Pancreas (tissue), 10 donors: ENCODE measurements at regions not wholly inside any gene's neighbourhood (a gene's known extent, or its start where the extent isn't known, plus 50 kb on each side); places are given as distances from the start of the nearest gene placed in this dataset.

Experiments
- ATAC-seq, 4 donors: fragments of 200-7000 bp; cut with Tn5 transposase; one replicate each; pipeline versions ENCODE4 v1.8.0 to v1.9.1; 2020; ENCODE audit warnings: mild to moderate bottlenecking in 4 of 4, moderate library complexity in 4 of 4
- DNase-seq, 6 donors: peaks; one replicate each; pipeline ENCODE4 v3.0.0-alpha.2; 2020
- FAIRE-seq: peaks from 2 replicates; lab custom pipeline; 2012; peaks lifted over from hg19 to GRCh38; lab: Jason Lieb, UNC
- H3K27ac ChIP-seq, 4 donors: fragments of 200-600 bp; sonication (generic); 1 replicate in 3 of 4; 2 replicates in 1 of 4; pipeline versions ENCODE4 v1.5.0 to v1.8.0; 2020
- H3K27me3 ChIP-seq, 4 donors: fragments of 200-600 bp; one replicate each; pipeline ENCODE4 v1.8.0; 2021
- H3K36me3 ChIP-seq, 3 donors: fragments of 200-600 bp; sonication (generic) in 1 of 3; one replicate each; pipeline versions ENCODE4 v1.5.0 to v1.8.0; 2020 to 2021
- H3K4me1 ChIP-seq, 3 donors: fragments of 200-600 bp; one replicate each; pipeline ENCODE4 v1.8.0; 2021
- H3K4me3 ChIP-seq, 4 donors: fragments of 200-600 bp; sonication (generic) in 2 of 4; one replicate each; pipeline versions ENCODE4 v1.5.0 to v1.8.0; 2020 to 2021
- H3K9me3 ChIP-seq, 4 donors: fragments of 200-600 bp; one replicate each; pipeline ENCODE4 v1.8.0; 2021
- WGBS, 2 donors: extraction: QIAGEN DNeasy Blood & Tissue Kit; methylation state at CpG; one replicate each; pipeline ENCODE4 v1.1.7; 2013; 5-methylcytosine and 5-hydroxymethylcytosine counted together
- intact Hi-C, 3 donors: fragments of 100-400 bp; cut with DNase I; formaldehyde crosslinking; loops; one replicate each; pipeline versions ENCODE4 v1.11.1 to v1.14.2; 2022
- TF ChIP-seq, protein P1 (sequence below), 4 donors: fragments of 200-600 bp; sonication (generic) in 3 of 4; IDR thresholded peaks; one replicate each; pipeline versions ENCODE4 v1.5.0 to v1.8.0; 2021; ENCODE audit warnings: antibody characterized with exemption in 4 of 4
- donor health status: healthy with polysubstance abuse.
- donor health status: DM: no; HTN: no; CAD: no; lungs with moderate emphysema.
- donor health status: DM: no; HTN: no; CAD: no.
- donor health status: control.
- donor health status: control.
- donor health status: Bipolar disorder and iron deficiency.
- donor health status: DM: yes; HTN: yes; CAD: no.
- donor health status: DM: no; HTN: no; CAD: no.
- donor health status: DM: no; HTN: no; CAD: no.
- donor health status: DM: yes; HTN: yes; CAD: no.

GRCh38 chr14:27091973-27092372 lies 494.1 kb upstream of the NOVA1 start:
- TF ChIP-seq, protein P1, sequence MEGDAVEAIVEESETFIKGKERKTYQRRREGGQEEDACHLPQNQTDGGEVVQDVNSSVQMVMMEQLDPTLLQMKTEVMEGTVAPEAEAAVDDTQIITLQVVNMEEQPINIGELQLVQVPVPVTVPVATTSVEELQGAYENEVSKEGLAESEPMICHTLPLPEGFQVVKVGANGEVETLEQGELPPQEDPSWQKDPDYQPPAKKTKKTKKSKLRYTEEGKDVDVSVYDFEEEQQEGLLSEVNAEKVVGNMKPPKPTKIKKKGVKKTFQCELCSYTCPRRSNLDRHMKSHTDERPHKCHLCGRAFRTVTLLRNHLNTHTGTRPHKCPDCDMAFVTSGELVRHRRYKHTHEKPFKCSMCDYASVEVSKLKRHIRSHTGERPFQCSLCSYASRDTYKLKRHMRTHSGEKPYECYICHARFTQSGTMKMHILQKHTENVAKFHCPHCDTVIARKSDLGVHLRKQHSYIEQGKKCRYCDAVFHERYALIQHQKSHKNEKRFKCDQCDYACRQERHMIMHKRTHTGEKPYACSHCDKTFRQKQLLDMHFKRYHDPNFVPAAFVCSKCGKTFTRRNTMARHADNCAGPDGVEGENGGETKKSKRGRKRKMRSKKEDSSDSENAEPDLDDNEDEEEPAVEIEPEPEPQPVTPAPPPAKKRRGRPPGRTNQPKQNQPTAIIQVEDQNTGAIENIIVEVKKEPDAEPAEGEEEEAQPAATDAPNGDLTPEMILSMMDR (IDR thresholded peaks at IDR 0.05) = no peak
- 33 to 50% methylated on average over 5 of the region's 5 CpGs for WGBS, 2 donors
- DNase-seq = no peak
- intact Hi-C loops = no loop called here
- H3K9me3 ChIP-seq = no peaks in the 10 kb centered on the region
- no peaks in the 10 kb centered on the region for H3K4me1 ChIP-seq
- H3K36me3 ChIP-seq = no peaks in the 10 kb centered on the region
- no peaks in the 10 kb centered on the region for H3K27me3 ChIP-seq
- FAIRE-seq = no peak
- H3K27ac ChIP-seq = no peak overlapping the region
- ATAC-seq = no peak
- H3K4me3 ChIP-seq = no peak overlapping the region

GRCh38 chr14:27096091-27096490 lies 498.3 kb upstream of the NOVA1 start:
- Histone ChIP-seq H3K4me1 (no peaks in the 10 kb centered on the region), H3K27ac (no peak overlapping the region), H3K27me3 (no peaks in the 10 kb centered on the region), H3K36me3 (no peaks in the 10 kb centered on the region), H3K9me3 (no peaks in the 10 kb centered on the region), H3K4me3 (no peak overlapping the region)
- TF ChIP-seq, protein P1 (IDR thresholded peaks at IDR 0.05) = no peak
- DNase-seq (no peak), FAIRE-seq (no peak), ATAC-seq (no peak)
- WGBS, 2 donors = 60 to 69% methylated on average over 4 of the region's 4 CpGs
- intact Hi-C loops = no loop called here

DNA sequence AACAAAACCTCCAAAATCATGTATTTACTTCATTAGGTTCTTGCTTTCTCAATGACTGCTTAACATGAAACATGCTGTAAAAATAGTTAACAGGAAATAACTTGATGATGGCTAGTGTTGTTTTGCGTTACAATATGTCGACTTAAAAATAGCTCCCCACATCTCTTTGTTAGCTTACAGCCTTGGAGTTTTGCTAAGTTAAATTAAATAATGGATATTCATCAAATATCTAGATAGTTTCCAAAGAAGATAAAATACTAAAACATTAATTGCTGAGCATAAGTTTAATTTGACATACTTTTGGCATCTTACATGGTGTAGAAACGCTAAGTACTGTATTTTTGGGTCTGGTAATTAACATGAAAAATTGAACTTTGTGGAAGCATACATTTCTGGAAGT lies 500.6 kb upstream of the NOVA1 start:
- no peaks in the 10 kb centered on the region for H3K36me3 ChIP-seq
- no peak overlapping the region for H3K4me3 ChIP-seq
- FAIRE-seq (no peak), ATAC-seq (no peak), DNase-seq (no peak)
- no peaks in the 10 kb centered on the region for H3K27me3 ChIP-seq
- H3K9me3 ChIP-seq = no peaks in the 10 kb centered on the region
- no peak overlapping the region for H3K27ac ChIP-seq
- intact Hi-C loops = no loop called here
- WGBS, 2 donors = 51 to 56% methylated on average over 3 of the region's 3 CpGs
- TF ChIP-seq, protein P1 (IDR thresholded peaks at IDR 0.05) = no peak
- H3K4me1 ChIP-seq = no peaks in the 10 kb centered on the region

GRCh38 chr14:27114180-27114579 lies 516.3 kb upstream of the NOVA1 start:
- 0% methylated on average over 1 of the region's 1 CpG for WGBS, 2 donors
- no peak for FAIRE-seq
- TF ChIP-seq, protein P1 (IDR thresholded peaks at IDR 0.05) = no peak

DNA sequence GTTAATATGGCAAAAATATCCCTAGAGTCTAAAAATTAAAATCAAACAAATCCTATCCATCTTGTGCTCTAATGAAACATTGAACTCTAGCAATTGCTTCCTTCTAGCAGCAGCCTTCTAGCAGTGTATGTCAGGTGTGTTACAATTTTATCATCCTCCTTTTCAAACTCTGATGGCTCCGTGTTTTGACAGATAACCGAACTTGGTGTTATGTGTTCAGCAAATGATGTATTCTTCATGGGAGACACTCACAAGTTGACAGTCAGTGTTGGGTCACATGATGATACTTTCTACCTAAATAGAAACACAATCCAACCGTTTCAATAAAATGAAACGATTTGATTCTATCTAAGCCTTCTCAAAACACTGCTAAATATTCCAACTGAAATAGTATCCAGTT lies 525.3 kb upstream of the NOVA1 start:
- H3K9me3 ChIP-seq = no peaks in the 10 kb centered on the region
- H3K36me3 ChIP-seq = no peaks in the 10 kb centered on the region
- no peak overlapping the region for H3K27ac ChIP-seq
- no peaks in the 10 kb centered on the region for H3K27me3 ChIP-seq
- FAIRE-seq (no peak), ATAC-seq (no peak), DNase-seq (no peak)
- intact Hi-C loops = no loop called here
- H3K4me1 ChIP-seq = no peaks in the 10 kb centered on the region
- TF ChIP-seq, protein P1 (IDR thresholded peaks at IDR 0.05) = no peak
- WGBS, 2 donors = 58 to 71% methylated on average over 4 of the region's 4 CpGs
- H3K4me3 ChIP-seq = no peak overlapping the region

More at GRCh38 chr14:27114180-27114579, 516.3 kb upstream of the NOVA1 start:
- no peaks in the 10 kb centered on the region for H3K36me3 ChIP-seq
- no peak overlapping the region for H3K27ac ChIP-seq
- ATAC-seq = no peak
- intact Hi-C loops = no loop called here
- no peaks in the 10 kb centered on the region for H3K9me3 ChIP-seq
- H3K4me3 ChIP-seq = no peak overlapping the region
- no peaks in the 10 kb centered on the region for H3K27me3 ChIP-seq
- H3K4me1 ChIP-seq = no peaks in the 10 kb centered on the region
- no peak for DNase-seq
